Kidney epithelial cell (primary cell): ENCODE measurements at regions not wholly inside any gene's neighbourhood (a gene's known extent, or its start where the extent isn't known, plus 50 kb on each side); places are given as distances from the start of the nearest gene placed in this dataset.

Experiments used
- DNase-seq: peaks from one replicate; pipeline ENCODE4 v3.0.0-alpha.2; 2010; ENCODE audit warnings: low read depth
- H3K27me3 ChIP-seq: 2 replicates; pipeline ENCODE4 v1.6.0; 2011; ENCODE audit warnings: low read length; ENCODE audit not compliant: control insufficient read depth, insufficient read depth
- H3K36me3 ChIP-seq: 2 replicates; pipeline ENCODE4 v1.5.1; 2011; ENCODE audit warnings: low read length; ENCODE audit not compliant: control insufficient read depth, insufficient read depth
- H3K4me3 ChIP-seq: 2 replicates; pipeline ENCODE4 v1.5.1; 2011; ENCODE audit warnings: low read depth, mild to moderate bottlenecking, control low read depth, low read length
- TF ChIP-seq, protein P1 (sequence below): IDR thresholded peaks from 2 replicates; pipeline ENCODE4 v1.5.1; 2011; ENCODE audit warnings: mild to moderate bottlenecking, moderate library complexity, low read length, control low read depth, inconsistent platforms; ENCODE audit not compliant: insufficient read depth, poor library complexity, severe bottlenecking

DNA sequence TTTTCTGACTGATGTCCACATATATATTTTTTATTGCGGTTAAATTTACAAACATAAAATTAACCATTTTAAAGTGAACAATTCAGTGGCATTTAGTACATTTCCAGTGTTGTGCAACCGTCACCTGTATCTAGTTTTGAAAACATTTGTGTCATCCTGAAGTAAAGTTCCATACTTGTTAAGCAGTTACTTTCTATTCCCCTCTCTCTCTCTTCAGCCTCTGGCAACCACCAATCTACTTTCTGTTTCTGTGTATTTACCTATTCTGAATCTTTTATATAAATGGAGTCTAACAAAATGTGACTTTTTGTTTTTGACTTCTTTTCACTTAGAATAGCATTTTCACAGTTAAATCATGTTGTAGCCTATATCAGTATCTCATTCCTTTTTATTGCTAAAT lies 480.1 kb upstream of the SMARCA2 start:
- TF ChIP-seq, protein P1, sequence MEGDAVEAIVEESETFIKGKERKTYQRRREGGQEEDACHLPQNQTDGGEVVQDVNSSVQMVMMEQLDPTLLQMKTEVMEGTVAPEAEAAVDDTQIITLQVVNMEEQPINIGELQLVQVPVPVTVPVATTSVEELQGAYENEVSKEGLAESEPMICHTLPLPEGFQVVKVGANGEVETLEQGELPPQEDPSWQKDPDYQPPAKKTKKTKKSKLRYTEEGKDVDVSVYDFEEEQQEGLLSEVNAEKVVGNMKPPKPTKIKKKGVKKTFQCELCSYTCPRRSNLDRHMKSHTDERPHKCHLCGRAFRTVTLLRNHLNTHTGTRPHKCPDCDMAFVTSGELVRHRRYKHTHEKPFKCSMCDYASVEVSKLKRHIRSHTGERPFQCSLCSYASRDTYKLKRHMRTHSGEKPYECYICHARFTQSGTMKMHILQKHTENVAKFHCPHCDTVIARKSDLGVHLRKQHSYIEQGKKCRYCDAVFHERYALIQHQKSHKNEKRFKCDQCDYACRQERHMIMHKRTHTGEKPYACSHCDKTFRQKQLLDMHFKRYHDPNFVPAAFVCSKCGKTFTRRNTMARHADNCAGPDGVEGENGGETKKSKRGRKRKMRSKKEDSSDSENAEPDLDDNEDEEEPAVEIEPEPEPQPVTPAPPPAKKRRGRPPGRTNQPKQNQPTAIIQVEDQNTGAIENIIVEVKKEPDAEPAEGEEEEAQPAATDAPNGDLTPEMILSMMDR: no peak
- no peak for DNase-seq
- no peak overlapping the region for H3K4me3 ChIP-seq
- H3K27me3 ChIP-seq: no peaks in the 10 kb centered on the region
- H3K36me3 ChIP-seq: no peaks in the 10 kb centered on the region

DNA sequence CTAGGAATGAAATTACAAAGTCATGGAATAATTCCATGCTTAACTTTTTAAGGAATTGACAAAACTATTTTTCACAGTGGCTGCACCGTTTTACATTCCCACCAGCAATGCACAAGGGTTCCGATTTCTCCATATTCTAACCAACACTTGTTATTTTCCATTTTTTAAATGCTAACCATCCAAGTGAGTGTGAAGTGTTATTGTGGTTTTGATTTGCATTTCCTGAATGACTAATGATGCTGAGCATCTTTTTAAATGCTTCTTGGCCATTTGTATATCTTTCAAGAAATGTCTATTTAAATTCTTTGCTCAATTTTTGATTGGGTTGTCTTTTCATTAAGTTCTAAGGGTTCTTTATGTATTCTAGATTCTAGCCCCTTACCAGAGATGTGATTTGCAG lies 479.5 kb upstream of the SMARCA2 start:
- no peak for DNase-seq
- H3K36me3 ChIP-seq: no peaks in the 10 kb centered on the region
- H3K4me3 ChIP-seq: no peak overlapping the region
- TF ChIP-seq, protein P1: no peak
- H3K27me3 ChIP-seq: no peaks in the 10 kb centered on the region

DNA sequence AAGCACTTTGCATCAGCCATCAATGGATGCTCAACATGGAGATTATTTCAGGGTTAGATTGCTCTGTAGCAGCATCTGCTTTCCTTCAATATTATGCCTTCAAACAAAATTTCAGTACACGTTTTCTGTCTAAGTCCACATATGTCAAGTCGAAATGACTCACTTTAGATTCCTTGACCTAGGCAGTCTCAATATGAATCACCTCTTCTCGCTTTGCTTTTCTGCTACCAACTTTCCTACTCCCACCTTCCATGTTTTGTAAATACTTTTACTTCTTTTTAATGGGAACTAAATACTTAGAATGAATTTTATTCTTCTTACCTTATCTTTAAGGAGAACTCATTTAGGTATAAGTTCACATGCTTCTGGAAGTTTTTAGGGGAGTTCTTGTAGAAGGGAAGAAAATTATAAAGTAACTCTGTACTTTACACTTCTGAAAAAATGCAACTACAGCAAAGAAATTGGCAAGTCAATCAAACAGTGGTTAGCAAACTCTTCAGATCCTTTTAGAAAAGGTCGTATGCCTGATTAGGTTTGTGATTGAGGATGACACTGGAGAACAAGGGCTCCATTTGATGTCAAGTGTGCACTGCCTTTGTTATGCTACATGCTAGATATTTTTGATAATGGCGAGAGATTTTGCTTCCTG lies 478.5 kb upstream of the SMARCA2 start:
- Histone ChIP-seq H3K36me3 (no peaks in the 10 kb centered on the region), H3K27me3 (no peaks in the 10 kb centered on the region), H3K4me3 (no peak overlapping the region)
- TF ChIP-seq, protein P1: no peak
- no peak for DNase-seq

DNA sequence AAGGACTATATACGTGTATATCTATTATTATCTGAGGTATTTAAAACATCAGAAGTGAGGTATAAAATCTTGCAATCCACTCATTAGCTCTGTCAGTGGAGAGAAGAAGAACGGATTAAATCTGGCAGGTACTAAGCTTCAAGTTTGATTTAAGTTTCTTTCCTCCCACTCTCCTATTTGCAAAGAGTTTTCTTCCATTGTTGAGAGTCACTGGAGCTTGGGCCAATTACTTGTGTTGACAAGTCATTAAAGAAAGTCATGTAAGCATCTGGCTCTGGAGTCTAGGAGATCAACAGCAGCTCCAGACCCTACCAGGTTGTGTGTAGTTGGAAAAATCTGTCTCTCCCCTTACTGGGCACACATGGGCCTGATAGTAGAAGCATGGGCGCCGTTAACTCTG lies 476.8 kb upstream of the SMARCA2 start:
- Histone ChIP-seq H3K27me3 (no peaks in the 10 kb centered on the region), H3K36me3 (no peaks in the 10 kb centered on the region), H3K4me3 (no peak overlapping the region)
- TF ChIP-seq, protein P1: no peak
- DNase-seq: no peak

DNA sequence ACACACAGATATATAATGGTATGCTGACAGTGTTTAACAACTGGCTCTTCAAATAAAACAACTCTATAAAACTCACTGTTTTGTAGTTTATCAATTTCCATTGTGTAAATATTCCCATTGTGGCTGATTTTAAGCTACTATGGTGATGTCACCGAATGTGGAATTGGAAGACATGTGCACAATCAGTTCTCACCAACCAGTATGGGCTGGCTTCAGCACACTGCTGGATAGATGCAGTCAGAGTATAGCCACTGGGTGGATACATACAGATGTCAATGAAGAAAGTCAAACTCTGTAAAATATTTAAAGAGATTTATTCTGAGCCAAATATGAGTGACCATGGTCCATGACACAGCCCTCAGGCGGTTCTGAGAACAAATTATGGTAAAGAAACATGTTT lies 475.9 kb upstream of the SMARCA2 start:
- TF ChIP-seq, protein P1: no peak
- H3K36me3 ChIP-seq: no peaks in the 10 kb centered on the region
- DNase-seq: no peak
- no peak overlapping the region for H3K4me3 ChIP-seq
- no peaks in the 10 kb centered on the region for H3K27me3 ChIP-seq

DNA sequence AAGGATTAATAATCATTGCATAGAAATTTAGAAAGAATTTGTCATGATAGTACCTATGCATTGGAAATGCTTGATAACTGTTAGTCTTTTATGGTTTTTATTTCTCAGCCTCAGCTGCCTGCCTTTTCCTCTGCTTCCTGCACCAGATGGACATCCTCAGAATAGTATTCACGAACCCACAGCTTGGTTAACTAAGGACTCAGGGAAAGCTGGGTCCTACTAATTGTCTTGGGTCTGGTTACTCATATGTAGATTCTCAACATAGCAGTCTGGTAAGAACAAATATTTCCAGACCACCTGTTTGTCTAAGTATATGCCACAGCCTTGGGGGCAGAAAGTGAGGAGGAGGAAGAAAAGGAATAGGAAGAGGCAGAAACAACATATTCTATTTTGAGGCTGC lies 464.5 kb upstream of the SMARCA2 start:
- no peak for DNase-seq
- no peaks in the 10 kb centered on the region for H3K27me3 ChIP-seq
- TF ChIP-seq, protein P1: no peak

More for the DNA sequence above, 464.5 kb upstream of the SMARCA2 start:
- H3K36me3 ChIP-seq: no peaks in the 10 kb centered on the region
- no peak overlapping the region for H3K4me3 ChIP-seq
